IMR-90 (cell line): ENCODE measurements at regions not wholly inside any gene's neighbourhood (a gene's known extent, or its start where the extent isn't known, plus 50 kb on each side); places are given as distances from the start of the nearest gene placed in this dataset.

Source experiments
- ATAC-seq: fragments of 200-7000 bp; cut with Tn5 transposase; 2 replicates; pipeline ENCODE4 v1.9.1; 2020; ENCODE audit warnings: low read depth, mild to moderate bottlenecking, moderate library complexity
- BruUV-seq: library from RNA; stranded (reverse); fragments of 400-500 nt; replicated peaks from 2 replicates; lab custom pipeline; 2021; lab: Mats Ljungman, UMichigan
- CTCF ChIA-PET: fragments of 300-600 bp; formaldehyde crosslinking; extraction: SDS; loops from one replicate; lab custom pipeline; 2021; ENCODE audit warnings: antibody characterized with exemption; lab: Yijun Ruan, JAX
- POLR2A ChIA-PET: fragments of 300-600 bp; sonication (Branson Sonifier 250); formaldehyde crosslinking; loops from one replicate; lab custom pipeline; 2022; ENCODE audit warnings: antibody characterized with exemption; ENCODE audit not compliant: unreplicated experiment; lab: Charles Lee
- DNase-seq: peaks from one replicate; pipeline ENCODE4 v3.0.0; 2013
- H2AFZ ChIP-seq: replicated peaks from 2 replicates; pipeline ENCODE3; 2013; ENCODE audit warnings: low read length, mild to moderate bottlenecking; ENCODE audit not compliant: poor library complexity
- H2AK5ac ChIP-seq: 2 replicates; pipeline ENCODE4 v1.6.1; 2013; ENCODE audit warnings: low read depth, low read length, inconsistent platforms
- H2AK9ac ChIP-seq: replicated peaks from 2 replicates; pipeline ENCODE3; 2013; ENCODE audit warnings: mild to moderate bottlenecking, low read depth, low read length, moderate library complexity; ENCODE audit not compliant: poor library complexity
- H2BK120ac ChIP-seq: 2 replicates; pipeline ENCODE4 v1.6.1; 2013; ENCODE audit warnings: low read depth, low read length, inconsistent platforms
- H2BK15ac ChIP-seq: 3 replicates; pipeline ENCODE4 v1.6.1; 2013; ENCODE audit warnings: low read depth, low read length, inconsistent platforms
- H2BK20ac ChIP-seq: 2 replicates; pipeline ENCODE4 v1.6.1; 2013; ENCODE audit warnings: low read depth, mild to moderate bottlenecking, inconsistent platforms, low read length, moderate library complexity
- H2BK5ac ChIP-seq: 2 replicates; pipeline ENCODE4 v1.6.1; 2013; ENCODE audit warnings: mild to moderate bottlenecking, low read depth, low read length, inconsistent platforms; ENCODE audit not compliant: poor library complexity, severe bottlenecking
- H3K14ac ChIP-seq: replicated peaks from 2 replicates; pipeline ENCODE4 v1.6.1; 2013; ENCODE audit warnings: low read depth, low read length, inconsistent platforms
- H3K18ac ChIP-seq: 2 replicates; pipeline ENCODE4 v1.6.1; 2013; ENCODE audit warnings: low read depth, low read length, control low read depth
- H3K23ac ChIP-seq: 2 replicates; pipeline ENCODE4 v1.6.1; 2013; ENCODE audit warnings: low read depth, low read length, inconsistent platforms
- H3K27ac ChIP-seq: 2 replicates; pipeline ENCODE4 v1.5.1; 2013; ENCODE audit warnings: mild to moderate bottlenecking, control low read depth, low read length; ENCODE audit not compliant: insufficient read depth
- H3K27me3 ChIP-seq: 2 replicates; pipeline ENCODE4 v1.6.1; 2013; ENCODE audit warnings: low read length; ENCODE audit not compliant: control insufficient read depth, insufficient read depth
- H3K36me3 ChIP-seq: 2 replicates; pipeline ENCODE4 v1.6.1; 2013; ENCODE audit warnings: low read length, mixed read lengths; ENCODE audit not compliant: control insufficient read depth, insufficient read depth
- H3K4ac ChIP-seq: 2 replicates; pipeline ENCODE4 v1.6.1; 2013; ENCODE audit warnings: low read depth, low read length, inconsistent platforms
- H3K4me1 ChIP-seq: 2 replicates; pipeline ENCODE4 v1.6.1; 2013; ENCODE audit warnings: low read length, mixed read lengths; ENCODE audit not compliant: control insufficient read depth, insufficient read depth
- H3K4me2 ChIP-seq: 2 replicates; pipeline ENCODE4 v1.6.1; 2013; ENCODE audit warnings: low read depth, mild to moderate bottlenecking, control low read depth, low read length, moderate library complexity
- H3K4me3 ChIP-seq: 2 replicates; pipeline ENCODE4 v1.5.1; 2013; ENCODE audit warnings: low read depth, mild to moderate bottlenecking, control low read depth, low read length, moderate library complexity; ENCODE audit not compliant: insufficient read depth
- H3K56ac ChIP-seq: 2 replicates; pipeline ENCODE4 v1.6.1; 2013; ENCODE audit warnings: low read length, inconsistent platforms; ENCODE audit not compliant: insufficient read depth; ENCODE audit errors: extremely low read depth
- H3K79me1 ChIP-seq, 2 experiments: 2 replicates each; pipeline ENCODE4 v1.6.1; 2013; ENCODE audit warnings: low read length in 2 of 2, inconsistent platforms in 1 of 2, low read depth in 1 of 2
- H3K9ac ChIP-seq: 2 replicates; pipeline ENCODE4 v1.6.1; 2013; ENCODE audit warnings: low read depth, low read length, control low read depth
- H3K9me1 ChIP-seq: 2 replicates; pipeline ENCODE4 v1.6.1; 2013; ENCODE audit warnings: low read length, inconsistent platforms; ENCODE audit not compliant: insufficient read depth
- H3K9me3 ChIP-seq: 2 replicates; pipeline ENCODE4 v1.6.1; 2013; ENCODE audit warnings: low read length; ENCODE audit not compliant: control insufficient read depth, insufficient read depth
- H4K20me1 ChIP-seq: 2 replicates; pipeline ENCODE4 v1.6.1; 2013; ENCODE audit warnings: low read length, inconsistent platforms; ENCODE audit not compliant: insufficient read depth
- H4K5ac ChIP-seq: 2 replicates; pipeline ENCODE4 v1.6.1; 2013; ENCODE audit warnings: mild to moderate bottlenecking, low read depth, low read length, control low read depth
- H4K8ac ChIP-seq, 2 experiments: 2 replicates each; pipeline ENCODE4 v1.6.1; 2013; ENCODE audit warnings: low read depth in 2 of 2, low read length in 2 of 2, control low read depth in 1 of 2, inconsistent platforms in 1 of 2
- H4K91ac ChIP-seq: 2 replicates; pipeline ENCODE4 v1.6.1; 2013; ENCODE audit warnings: low read depth, low read length, inconsistent platforms; ENCODE audit not compliant: insufficient read depth
- MAZ ChIP-seq: IDR thresholded peaks from 2 replicates; pipeline ENCODE4 v1.6.1; 2012; ENCODE audit warnings: low read depth, mild to moderate bottlenecking, low read length, improper control_type of control experiment, moderate library complexity, borderline replicate concordance
- POLR2A ChIP-seq: IDR thresholded peaks from 2 replicates; pipeline ENCODE4 v1.6.1; 2012; ENCODE audit warnings: mild to moderate bottlenecking, low read depth, low read length
- RFX5 ChIP-seq: IDR thresholded peaks from 2 replicates; pipeline ENCODE4 v1.8.0; 2012; ENCODE audit warnings: low read depth, mild to moderate bottlenecking, low read length, moderate library complexity
- SMC3 ChIP-seq: fragments of 150-350 bp; IDR thresholded peaks from 2 replicates; pipeline ENCODE4 v1.6.1; 2016; ENCODE audit warnings: low read depth, mild to moderate bottlenecking, antibody characterized with exemption, low read length, moderate library complexity
- USF2 ChIP-seq: fragments of 150-350 bp; IDR thresholded peaks from 2 replicates; pipeline ENCODE4 v1.6.1; 2017; ENCODE audit warnings: mild to moderate bottlenecking, antibody characterized with exemption, low read length, low read depth
- WGBS, 2 experiments: methylation state at CpG; one replicate each; pipeline versions ENCODE4 v1.1.5 to v1.1.7; 2013; ENCODE audit warnings: missing lambda C conversion rate in 2 of 2; ENCODE audit not compliant: insufficient read length in 1 of 2; ENCODE audit errors: extremely low coverage in 2 of 2; 5-methylcytosine and 5-hydroxymethylcytosine counted together
- dilution Hi-C: fragments of 300-500 bp; cut with HindIII; formaldehyde crosslinking; loops from one replicate; pipeline ENCODE4 v1.14.3; 2018; ENCODE audit warnings: low sequenced_read_pairs; ENCODE audit not compliant: unreplicated experiment
- in situ Hi-C: fragments of 300-500 bp; cut with MboI; formaldehyde crosslinking; loops from 3 replicates; pipeline ENCODE4 v1.14.3; 2019; ENCODE audit warnings: low sequenced_read_pairs, inconsistent platforms, mixed read lengths
- intact Hi-C: fragments of 100-400 bp; cut with micrococcal nuclease; formaldehyde crosslinking; loops from 2 replicates; pipeline ENCODE4 v1.10.0; 2022
- TF ChIP-seq, protein P1 (sequence below): conservative IDR thresholded peaks from 2 replicates; pipeline ENCODE4 v1.5.1; 2012; ENCODE audit warnings: mild to moderate bottlenecking, low read depth, low read length, improper control_type of control experiment

DNA sequence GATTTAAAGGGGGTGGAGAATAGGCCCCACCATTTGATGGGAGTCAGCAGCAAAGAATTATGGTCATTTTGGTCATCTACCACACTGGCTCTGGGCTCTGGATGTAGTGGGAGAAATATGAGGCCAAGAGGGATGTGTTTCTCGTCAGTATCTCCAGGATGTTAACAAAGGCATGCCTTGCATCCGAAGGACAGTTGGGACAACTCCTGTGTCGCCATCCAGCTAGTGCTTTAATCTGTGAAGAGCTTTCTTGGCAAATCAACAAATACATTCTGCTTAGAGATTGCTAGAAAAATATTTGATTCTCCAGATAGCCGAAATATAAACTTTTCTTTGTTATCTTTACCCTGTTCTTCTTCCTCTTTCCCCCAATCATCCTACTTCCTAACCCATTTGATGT lies 287.1 kb upstream of the TNP1 start:
- Histone ChIP-seq H2AK5ac (peak overlapping the region; percentile 7), H4K8ac (peak overlapping the region; percentile 6; a peak in 2 of 4 replicates), H3K9me3 (peaks cover 6% of the 10 kb centered on the region; the same call in 1 of the 2 replicates), H3K4me3 (no peak overlapping the region), H3K23ac (0 out of 2 replicates have a peak overlapping the region, but pooled peaks have one; percentile 34), H3K27me3 (no peaks in the 10 kb centered on the region), H3K27ac (peak overlapping the region; percentile 8; the same call in 1 of the 2 replicates), H3K36me3 (no peaks in the 10 kb centered on the region), H4K91ac (peak overlapping the region; percentile 78), H4K20me1 (no peaks in the 10 kb centered on the region), H2BK5ac (no peak overlapping the region), H3K4me2 (no peak overlapping the region), H2BK20ac (peak overlapping the region; percentile 67), H2BK120ac (peak overlapping the region; percentile 59), H3K9ac (no peak overlapping the region), H3K4ac (peak overlapping the region; percentile 55), H2AK9ac (peak overlapping the region; percentile 34), H3K9me1 (peaks cover 6% of the 10 kb centered on the region; the same call in 1 of the 2 replicates), H3K4me1 (peaks cover 16% of the 10 kb centered on the region), H3K18ac (peak overlapping the region; percentile 74), H2BK15ac (peak overlapping the region; percentile 83; the same call in 2 of the 3 replicates), H3K14ac (peak overlapping the region; percentile 75), H3K79me1 (no peaks in the 10 kb centered on the region), H2AFZ (no peak overlapping the region), H4K5ac (peak overlapping the region; percentile 78), H3K56ac (no peak overlapping the region; the same call in 1 of the 2 replicates)
- TF ChIP-seq, protein P1, sequence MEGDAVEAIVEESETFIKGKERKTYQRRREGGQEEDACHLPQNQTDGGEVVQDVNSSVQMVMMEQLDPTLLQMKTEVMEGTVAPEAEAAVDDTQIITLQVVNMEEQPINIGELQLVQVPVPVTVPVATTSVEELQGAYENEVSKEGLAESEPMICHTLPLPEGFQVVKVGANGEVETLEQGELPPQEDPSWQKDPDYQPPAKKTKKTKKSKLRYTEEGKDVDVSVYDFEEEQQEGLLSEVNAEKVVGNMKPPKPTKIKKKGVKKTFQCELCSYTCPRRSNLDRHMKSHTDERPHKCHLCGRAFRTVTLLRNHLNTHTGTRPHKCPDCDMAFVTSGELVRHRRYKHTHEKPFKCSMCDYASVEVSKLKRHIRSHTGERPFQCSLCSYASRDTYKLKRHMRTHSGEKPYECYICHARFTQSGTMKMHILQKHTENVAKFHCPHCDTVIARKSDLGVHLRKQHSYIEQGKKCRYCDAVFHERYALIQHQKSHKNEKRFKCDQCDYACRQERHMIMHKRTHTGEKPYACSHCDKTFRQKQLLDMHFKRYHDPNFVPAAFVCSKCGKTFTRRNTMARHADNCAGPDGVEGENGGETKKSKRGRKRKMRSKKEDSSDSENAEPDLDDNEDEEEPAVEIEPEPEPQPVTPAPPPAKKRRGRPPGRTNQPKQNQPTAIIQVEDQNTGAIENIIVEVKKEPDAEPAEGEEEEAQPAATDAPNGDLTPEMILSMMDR = no peak
- TF ChIP-seq MAZ = no peak
- no peak for TF ChIP-seq POLR2A
- no peak for TF ChIP-seq RFX5
- no peak for TF ChIP-seq SMC3
- no peak for TF ChIP-seq USF2
- DNase-seq = no peak
- dilution Hi-C loops = no loop called here
- ChIA-PET CTCF (interaction anchor here (0.8 kb wide), 1 partner anchor 9 kb away, joined by 3 read pairs; no protein-coding TSS in a partner anchor), POLR2A (interaction anchor here (1.1 kb wide), 1 partner anchor 452 kb away, joined by 7 read pairs; the partner anchor contains the start of gene IGFBP5)
- intact Hi-C loops = no loop called here
- in situ Hi-C loops = no loop called here
- no CpG with 5 or more reads among the region's 4 CpGs for WGBS, 2 experiments
- ATAC-seq = no peak
- no TSS peak for BruUV-seq
